ENCODE measurements at regions not wholly inside any gene's neighbourhood (a gene's known extent, or its start where the extent isn't known, plus 50 kb on each side); places are given as distances from the start of the nearest gene placed in this dataset.

- TF ChIP-seq, protein P1, sequence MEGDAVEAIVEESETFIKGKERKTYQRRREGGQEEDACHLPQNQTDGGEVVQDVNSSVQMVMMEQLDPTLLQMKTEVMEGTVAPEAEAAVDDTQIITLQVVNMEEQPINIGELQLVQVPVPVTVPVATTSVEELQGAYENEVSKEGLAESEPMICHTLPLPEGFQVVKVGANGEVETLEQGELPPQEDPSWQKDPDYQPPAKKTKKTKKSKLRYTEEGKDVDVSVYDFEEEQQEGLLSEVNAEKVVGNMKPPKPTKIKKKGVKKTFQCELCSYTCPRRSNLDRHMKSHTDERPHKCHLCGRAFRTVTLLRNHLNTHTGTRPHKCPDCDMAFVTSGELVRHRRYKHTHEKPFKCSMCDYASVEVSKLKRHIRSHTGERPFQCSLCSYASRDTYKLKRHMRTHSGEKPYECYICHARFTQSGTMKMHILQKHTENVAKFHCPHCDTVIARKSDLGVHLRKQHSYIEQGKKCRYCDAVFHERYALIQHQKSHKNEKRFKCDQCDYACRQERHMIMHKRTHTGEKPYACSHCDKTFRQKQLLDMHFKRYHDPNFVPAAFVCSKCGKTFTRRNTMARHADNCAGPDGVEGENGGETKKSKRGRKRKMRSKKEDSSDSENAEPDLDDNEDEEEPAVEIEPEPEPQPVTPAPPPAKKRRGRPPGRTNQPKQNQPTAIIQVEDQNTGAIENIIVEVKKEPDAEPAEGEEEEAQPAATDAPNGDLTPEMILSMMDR (conservative IDR thresholded peaks at IDR 0.05), result no peak
- TF ChIP-seq ZFX (IDR thresholded peaks at IDR 0.05), result no peak
Measured at GRCh38 chr9:81868145-81868544, 60.1 kb upstream of the SPATA31D4 start.
